Loucy (cell line): ENCODE measurements at regions not wholly inside any gene's neighbourhood (a gene's known extent, or its start where the extent isn't known, plus 50 kb on each side); places are given as distances from the start of the nearest gene placed in this dataset.

ENCODE experiments used
- CTCF ChIP-seq: fragments of 200-600 bp; sonication (generic); conservative IDR thresholded peaks from 2 replicates; pipeline ENCODE4 v1.5.1; 2014; ENCODE audit warnings: mild to moderate bottlenecking, antibody characterized with exemption, low read length
- EZH2phosphoT487 ChIP-seq: fragments of 200-600 bp; IDR thresholded peaks from 2 replicates; pipeline ENCODE4 v1.6.1; 2018; ENCODE audit warnings: antibody characterized with exemption, mild to moderate bottlenecking, moderate library complexity, borderline replicate concordance

DNA sequence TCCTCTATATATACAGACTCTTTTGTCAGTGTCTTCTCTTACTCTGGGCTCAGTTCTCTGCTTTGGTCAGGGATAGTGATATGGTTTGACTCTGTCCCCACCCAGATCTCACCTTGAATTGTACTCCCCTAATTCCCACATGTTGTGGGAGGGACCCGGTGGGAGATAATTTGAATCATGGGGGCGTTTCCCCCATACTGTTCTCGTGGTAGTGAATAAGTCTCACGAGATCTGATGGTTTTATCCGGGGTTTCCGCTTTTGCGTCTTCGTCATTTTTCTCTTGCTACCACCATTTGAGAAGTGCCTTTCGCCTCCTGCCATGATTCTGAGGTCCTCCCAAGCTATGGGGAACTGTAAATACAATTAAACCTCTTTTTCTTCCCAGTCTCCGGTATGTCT lies 144.4 kb downstream of the GLUD2 start:
- TF ChIP-seq CTCF: no peak
- TF ChIP-seq EZH2phosphoT487: no peak
